HEK293 (cell line): ENCODE measurements at regions not wholly inside any gene's neighbourhood (a gene's known extent, or its start where the extent isn't known, plus 50 kb on each side); places are given as distances from the start of the nearest gene placed in this dataset.

Experiments
- CTCF ChIA-PET: fragments of 350-600 bp; formaldehyde crosslinking; extraction: SDS; loops from one replicate; lab custom pipeline; 2021; ENCODE audit warnings: antibody characterized with exemption; lab: Yijun Ruan, JAX
- POLR2A ChIA-PET: fragments of 300-600 bp; formaldehyde crosslinking; extraction: SDS; loops from one replicate; lab custom pipeline; 2020; ENCODE audit warnings: antibody characterized with exemption, inconsistent platforms; lab: Yijun Ruan, JAX
- H3K27ac ChIP-seq: fragments of 200-500 bp; sonication (Bioruptor generic); 2 replicates; pipeline ENCODE4 v1.5.1; 2014; ENCODE audit warnings: low read depth, low read length, control low read depth, inconsistent platforms; ENCODE audit errors: extremely low read depth
- H3K36me3 ChIP-seq, 2 experiments: fragments of 200-500 bp in 1 of 2; sonication (Bioruptor generic) in 1 of 2; 1 replicate in 1 of 2; 2 replicates in 1 of 2; pipeline ENCODE4 v1.5.1; 2014 to 2017; ENCODE audit warnings: inconsistent platforms in 2 of 2, low read length in 2 of 2; ENCODE audit not compliant: control insufficient read depth in 2 of 2, insufficient read depth in 1 of 2
- H3K4me1 ChIP-seq: fragments of 200-500 bp; sonication (Bioruptor generic); 2 replicates; pipeline ENCODE4 v1.5.1; 2014; ENCODE audit warnings: mild to moderate bottlenecking, low read length, inconsistent platforms; ENCODE audit not compliant: control insufficient read depth, insufficient read depth
- H3K4me3 ChIP-seq: 2 replicates; pipeline ENCODE4 v1.5.1; 2011; ENCODE audit warnings: low read depth, mild to moderate bottlenecking, control low read depth, low read length, moderate library complexity
- H3K9me3 ChIP-seq: fragments of 200-500 bp; sonication (Bioruptor generic); 2 replicates; pipeline ENCODE4 v1.5.1; 2014; ENCODE audit warnings: low read depth, low read length, inconsistent platforms; ENCODE audit not compliant: control insufficient read depth, insufficient read depth
- EGR2 ChIP-seq: fragments of 450-650 bp; formaldehyde crosslinking; IDR thresholded peaks from 2 replicates; pipeline ENCODE4 v1.5.1; 2016; ENCODE audit warnings: low read depth, missing biosample characterization, missing genetic modification characterization
- GLI2 ChIP-seq: fragments of 450-650 bp; formaldehyde crosslinking; IDR thresholded peaks from 2 replicates; pipeline ENCODE4; 2017; ENCODE audit warnings: missing biosample characterization, missing genetic modification characterization, low read depth, borderline replicate concordance
- GLI4 ChIP-seq: fragments of 450-650 bp; formaldehyde crosslinking; IDR thresholded peaks from 2 replicates; pipeline ENCODE4 v1.5.1; 2016; ENCODE audit warnings: missing biosample characterization, missing genetic modification characterization
- GLIS2 ChIP-seq: fragments of 450-650 bp; formaldehyde crosslinking; IDR thresholded peaks from 2 replicates; pipeline ENCODE4 v1.5.1; 2016; ENCODE audit warnings: missing biosample characterization, missing genetic modification characterization
- MEIS1 ChIP-seq: sonication (generic); formaldehyde crosslinking; IDR thresholded peaks from 2 replicates; pipeline ENCODE4 v1.8.1; 2022; ENCODE audit warnings: missing genetic modification reagents, mild to moderate bottlenecking, borderline replicate concordance
- MYNN ChIP-seq: fragments of 450-650 bp; formaldehyde crosslinking; IDR thresholded peaks from 2 replicates; pipeline ENCODE4 v1.5.1; 2016; ENCODE audit warnings: missing biosample characterization, missing genetic modification characterization, borderline replicate concordance
- TCF7L2 ChIP-seq: IDR thresholded peaks from 2 replicates; pipeline ENCODE4 v1.6.1; 2011; ENCODE audit warnings: low read depth, mild to moderate bottlenecking, inconsistent platforms, low read length, moderate library complexity, borderline replicate concordance
- ZBTB49 ChIP-seq: fragments of 450-650 bp; formaldehyde crosslinking; IDR thresholded peaks from 2 replicates; pipeline ENCODE4 v1.5.1; 2016; ENCODE audit warnings: missing biosample characterization, missing genetic modification characterization, low read depth
- ZEB2 ChIP-seq: fragments of 450-650 bp; formaldehyde crosslinking; IDR thresholded peaks from 2 replicates; pipeline ENCODE4 v1.5.1; 2016; ENCODE audit warnings: missing biosample characterization, missing genetic modification characterization
- ZNF157 ChIP-seq: fragments of 450-650 bp; formaldehyde crosslinking; IDR thresholded peaks from 2 replicates; pipeline ENCODE4 v1.5.1; 2016; ENCODE audit warnings: missing biosample characterization, missing genetic modification characterization
- ZNF174 ChIP-seq: fragments of 450-650 bp; formaldehyde crosslinking; IDR thresholded peaks from 2 replicates; pipeline ENCODE4 v1.5.0; 2017; ENCODE audit warnings: missing biosample characterization, mild to moderate bottlenecking, missing genetic modification characterization
- ZNF274 ChIP-seq, 2 experiments: fragments of 200-500 bp in 1 of 2; fragments of 450-650 bp in 1 of 2; sonication (Bioruptor generic) in 1 of 2; formaldehyde crosslinking in 1 of 2; IDR thresholded peaks; 2 replicates each; pipeline versions ENCODE4 v1.5.1 to v1.6.1; 2014 to 2016; ENCODE audit warnings: borderline replicate concordance in 1 of 2, inconsistent platforms in 1 of 2, low read length in 1 of 2, missing biosample characterization in 1 of 2, missing genetic modification characterization in 1 of 2
- ZNF510 ChIP-seq: fragments of 450-650 bp; formaldehyde crosslinking; IDR thresholded peaks from 2 replicates; pipeline ENCODE4 v1.5.1; 2018; ENCODE audit warnings: mild to moderate bottlenecking, missing genetic modification characterization, missing biosample characterization; ENCODE audit not compliant: insufficient replicate concordance
- ZNF548 ChIP-seq: fragments of 450-650 bp; formaldehyde crosslinking; IDR thresholded peaks from 2 replicates; pipeline ENCODE4 v1.5.1; 2016; ENCODE audit warnings: missing biosample characterization, missing genetic modification characterization
- ZNF610 ChIP-seq: fragments of 450-650 bp; formaldehyde crosslinking; IDR thresholded peaks from 2 replicates; pipeline ENCODE4 v1.5.1; 2016; ENCODE audit warnings: missing biosample characterization, missing genetic modification characterization, borderline replicate concordance
- ZNF624 ChIP-seq: fragments of 450-650 bp; formaldehyde crosslinking; IDR thresholded peaks from 2 replicates; pipeline ENCODE4 v1.5.1; 2017; ENCODE audit warnings: missing biosample characterization, missing genetic modification characterization
- ZNF776 ChIP-seq: fragments of 450-650 bp; formaldehyde crosslinking; IDR thresholded peaks from 2 replicates; pipeline ENCODE4 v1.5.0; 2017; ENCODE audit warnings: missing biosample characterization, missing genetic modification characterization, borderline replicate concordance
- ZSCAN23 ChIP-seq: fragments of 450-650 bp; formaldehyde crosslinking; IDR thresholded peaks from 2 replicates; pipeline ENCODE4 v1.5.1; 2016; ENCODE audit warnings: missing biosample characterization, missing genetic modification characterization
- ZSCAN4 ChIP-seq: fragments of 450-650 bp; formaldehyde crosslinking; IDR thresholded peaks from 2 replicates; pipeline ENCODE4 v1.5.1; 2017; ENCODE audit warnings: missing biosample characterization, missing genetic modification characterization

GRCh38 chr15:39154227-39154638 lies 426.6 kb upstream of the THBS1 start:
- ChIA-PET CTCF (interaction anchor here (0.5 to 0.8 kb wide), 3 partner anchors 9 to 383 kb away, joined by 3 read pairs; no protein-coding TSS in a partner anchor), POLR2A (no interaction called here)
- no peak overlapping the region for H3K4me3 ChIP-seq
- TF ChIP-seq ZNF174 (tag by site-specific recombination) (no peak), ZBTB49 (tag by site-specific recombination) (no peak), MEIS1 (CRISPR knock-in tag) (no peak)
- no peak overlapping the region for H3K27ac ChIP-seq
- no peaks in the 10 kb centered on the region for H3K36me3 ChIP-seq
- H3K4me1 ChIP-seq = no peaks in the 10 kb centered on the region
- no peaks in the 10 kb centered on the region for H3K9me3 ChIP-seq

GRCh38 chr15:39154776-39155175 lies 426.1 kb upstream of the THBS1 start:
- CTCF ChIA-PET = interaction anchor here (0.6 to 0.8 kb wide), 2 partner anchors 10 to 131 kb away, joined by 3 read pairs; no protein-coding TSS in a partner anchor

GRCh38 chr15:39156166-39156565 lies 424.7 kb upstream of the THBS1 start:
- Histone ChIP-seq H3K4me1 (no peaks in the 10 kb centered on the region), H3K36me3 (no peaks in the 10 kb centered on the region), H3K27ac (no peak overlapping the region)
- POLR2A ChIA-PET = interaction anchor here (0.6 kb wide), 1 partner anchor 868 kb away, joined by 3 read pairs; no protein-coding TSS in a partner anchor
- TF ChIP-seq GLIS2 (tag by site-specific recombination) = no peak
- no peak for TF ChIP-seq ZNF610 (tag by site-specific recombination)
- no peak for TF ChIP-seq ZNF157 (tag by site-specific recombination)
- TF ChIP-seq ZNF776 (tag by site-specific recombination) = no peak
- TF ChIP-seq, all 188 proteins: peak for 0
- Histone ChIP-seq H3K9me3 (no peaks in the 10 kb centered on the region), H3K4me3 (no peak overlapping the region)
- CTCF ChIA-PET = interaction anchor here (0.6 to 1.2 kb wide), 3 partner anchors 12 to 406 kb away, joined by 3 to 5 read pairs (median 3); no protein-coding TSS in a partner anchor

More at GRCh38 chr15:39154776-39155175, 426.1 kb upstream of the THBS1 start:
- Histone ChIP-seq H3K4me3 (no peak overlapping the region), H3K27ac (no peak overlapping the region), H3K36me3 (no peaks in the 10 kb centered on the region), H3K4me1 (no peaks in the 10 kb centered on the region), H3K9me3 (no peaks in the 10 kb centered on the region)
- POLR2A ChIA-PET = no interaction called here
- no peak for TF ChIP-seq EGR2 (tag by site-specific recombination)
- no peak for TF ChIP-seq ZNF548 (tag by site-specific recombination)
- no peak for TF ChIP-seq ZNF624 (tag by site-specific recombination)
- no peak for TF ChIP-seq ZSCAN23 (tag by site-specific recombination)

GRCh38 chr15:39156646-39157250 lies 424.1 kb upstream of the THBS1 start:
- POLR2A ChIA-PET = interaction anchor here (0.6 kb wide), 1 partner anchor 867 kb away, joined by 3 read pairs; no protein-coding TSS in a partner anchor

More at GRCh38 chr15:39156646-39157250, 424.1 kb upstream of the THBS1 start:
- Histone ChIP-seq H3K27ac (no peak overlapping the region), H3K36me3 (no peaks in the 10 kb centered on the region), H3K9me3 (no peaks in the 10 kb centered on the region), H3K4me1 (no peaks in the 10 kb centered on the region), H3K4me3 (no peak overlapping the region)
- CTCF ChIA-PET = interaction anchor here (0.6 to 1.1 kb wide), 4 partner anchors 12 to 406 kb away, joined by 3 to 5 read pairs (median 4); no protein-coding TSS in a partner anchor
- TF ChIP-seq TCF7L2 (no peak), GLI4 (tag by site-specific recombination) (no peak), ZNF510 (tag by site-specific recombination) (no peak), ZNF274 (IDR thresholded peaks at IDR 0.05; ENCODE audit: low read length) (no peak), ZNF274 (tag by site-specific recombination; IDR thresholded peaks at IDR 0.05; ENCODE audit: borderline replicate concordance) (no peak), GLI2 (tag by site-specific recombination) (no peak), ZSCAN4 (tag by site-specific recombination) (no peak), MYNN (tag by site-specific recombination) (no peak), ZEB2 (no peak)
